ENCODE measurements at regions not wholly inside any gene's neighbourhood (a gene's known extent, or its start where the extent isn't known, plus 50 kb on each side); places are given as distances from the start of the nearest gene placed in this dataset.

DNA sequence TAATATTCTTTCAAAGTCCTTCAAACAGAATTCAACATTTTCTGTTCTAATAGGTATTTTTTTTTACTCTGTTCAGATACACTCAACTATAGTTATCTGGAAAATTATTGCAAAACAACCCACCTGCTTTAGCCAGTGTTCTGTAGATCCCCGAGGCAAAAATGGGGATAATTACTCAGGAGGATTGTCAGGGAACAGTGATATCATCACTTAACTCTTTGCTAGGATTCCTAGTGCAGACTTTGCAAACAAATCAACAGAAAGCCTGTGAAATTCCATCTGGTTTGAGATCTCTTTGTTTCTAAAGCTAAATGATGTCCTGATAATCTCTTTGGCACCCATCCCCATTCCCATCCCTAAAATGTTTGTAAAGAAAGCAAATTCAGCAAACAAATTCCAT is 413.6 kb upstream of the MEIS1 start:
- TF ChIP-seq, protein P1, sequence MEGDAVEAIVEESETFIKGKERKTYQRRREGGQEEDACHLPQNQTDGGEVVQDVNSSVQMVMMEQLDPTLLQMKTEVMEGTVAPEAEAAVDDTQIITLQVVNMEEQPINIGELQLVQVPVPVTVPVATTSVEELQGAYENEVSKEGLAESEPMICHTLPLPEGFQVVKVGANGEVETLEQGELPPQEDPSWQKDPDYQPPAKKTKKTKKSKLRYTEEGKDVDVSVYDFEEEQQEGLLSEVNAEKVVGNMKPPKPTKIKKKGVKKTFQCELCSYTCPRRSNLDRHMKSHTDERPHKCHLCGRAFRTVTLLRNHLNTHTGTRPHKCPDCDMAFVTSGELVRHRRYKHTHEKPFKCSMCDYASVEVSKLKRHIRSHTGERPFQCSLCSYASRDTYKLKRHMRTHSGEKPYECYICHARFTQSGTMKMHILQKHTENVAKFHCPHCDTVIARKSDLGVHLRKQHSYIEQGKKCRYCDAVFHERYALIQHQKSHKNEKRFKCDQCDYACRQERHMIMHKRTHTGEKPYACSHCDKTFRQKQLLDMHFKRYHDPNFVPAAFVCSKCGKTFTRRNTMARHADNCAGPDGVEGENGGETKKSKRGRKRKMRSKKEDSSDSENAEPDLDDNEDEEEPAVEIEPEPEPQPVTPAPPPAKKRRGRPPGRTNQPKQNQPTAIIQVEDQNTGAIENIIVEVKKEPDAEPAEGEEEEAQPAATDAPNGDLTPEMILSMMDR (IDR thresholded peaks at IDR 0.05), result no peak
- TF ChIP-seq POLR2A (IDR thresholded peaks at IDR 0.05), result no peak

All from Peyer's patch (tissue), 4 donors.